ENCODE measurements at regions not wholly inside any gene's neighbourhood (a gene's known extent, or its start where the extent isn't known, plus 50 kb on each side); places are given as distances from the start of the nearest gene placed in this dataset.

- TF ChIP-seq EZH2 (IDR thresholded peaks at IDR 0.05; ENCODE audit: borderline replicate concordance, insufficient read depth, low read depth, low read length, poor library complexity, severe bottlenecking), result no peak
- TF ChIP-seq CTCF (IDR thresholded peaks at IDR 0.05), result no peak
- ATAC-seq (ENCODE audit: low read depth) (no peak), DNase-seq (no peak)
- Histone ChIP-seq H3K9me3 (ENCODE audit: control extremely low read depth in 1 of 3, control insufficient read depth in 2 of 3, insufficient read depth in 1 of 3, low read length in 2 of 3) (peaks cover 0 to 4% (median 0%) of the 10 kb centered on the region in 3 donors), H3K9ac (ENCODE audit: low read length) (no peak overlapping the region), H3K4me2 (replicated peaks; ENCODE audit: low read depth, low read length, poor library complexity, severe bottlenecking) (no peak overlapping the region), H3K4me1 (ENCODE audit: control insufficient read depth in 2 of 2, insufficient read depth in 2 of 2, low read length in 2 of 2) (no peaks in the 10 kb centered on the region), H3K36me3 (replicated peaks in 1 of 2; ENCODE audit: control extremely low read depth in 1 of 2, control insufficient read depth in 1 of 2, extremely low read depth in 1 of 2, insufficient read depth in 2 of 2, low read length in 1 of 2) (no peaks in the 10 kb centered on the region), H3K27me3 (replicated peaks in 1 of 4; ENCODE audit: control extremely low read depth in 1 of 4, control insufficient read depth in 3 of 4, insufficient read depth in 4 of 4, low read length in 3 of 4) (peaks cover 0 to 3% (median 0%) of the 10 kb centered on the region in 4 experiments), H4K20me1 (ENCODE audit: control insufficient read depth, insufficient read depth, low read length, poor library complexity, severe bottlenecking) (no peaks in the 10 kb centered on the region), H3K4me3 (ENCODE audit: control extremely low read depth in 1 of 5, extremely low read depth in 1 of 5, insufficient read depth in 1 of 5, low read depth in 2 of 5, low read length in 4 of 5) (no peak overlapping the region), H2AFZ (ENCODE audit: insufficient read depth, low read depth, low read length, poor library complexity, severe bottlenecking) (no peak overlapping the region), H3K27ac (ENCODE audit: low read length in 2 of 2) (no peak overlapping the region), H3K79me2 (ENCODE audit: control insufficient read depth, insufficient read depth, low read length) (no peaks in the 10 kb centered on the region)
- intact Hi-C loops (cut with micrococcal nuclease), result no loop called here
- Mint-ChIP-seq H3K27me3 (peaks cover 13% of the 10 kb centered on the region), H3K4me3 (no peak overlapping the region), H3K4me1 (peaks cover 4% of the 10 kb centered on the region), H3K27ac (no peak overlapping the region), H3K9me3 (ENCODE audit: insufficient read depth) (no peaks in the 10 kb centered on the region)
- ChIA-PET POLR2A (no interaction called here), CTCF (no interaction called here)
- WGBS (ENCODE audit: insufficient coverage), result 91% methylated on average over 11 of the region's 16 CpGs
Measured at GRCh38 chr13:24107955-24108614, 52.4 kb upstream of the SPATA13 start.

GRCh38 chr13:24108615-24108965, 51.9 kb upstream of the SPATA13 start:
- TF ChIP-seq EZH2 (IDR thresholded peaks at IDR 0.05; ENCODE audit: borderline replicate concordance, insufficient read depth, low read depth, low read length, poor library complexity, severe bottlenecking), result no peak
- TF ChIP-seq CTCF (IDR thresholded peaks at IDR 0.05), result no peak
- POLR2A ChIA-PET, result no interaction called here
- intact Hi-C loops (cut with micrococcal nuclease), result no loop called here

More at GRCh38 chr13:24108615-24108965, 51.9 kb upstream of the SPATA13 start:
- no peaks in the 10 kb centered on the region for H3K79me2 ChIP-seq (ENCODE audit: control insufficient read depth, insufficient read depth, low read length)
- no peak overlapping the region for H3K9ac ChIP-seq (ENCODE audit: low read length)
- no peak overlapping the region for H3K4me2 ChIP-seq (replicated peaks; ENCODE audit: low read depth, low read length, poor library complexity, severe bottlenecking)
- H3K4me1 ChIP-seq (ENCODE audit: control insufficient read depth in 2 of 2, insufficient read depth in 2 of 2, low read length in 2 of 2), result no peaks in the 10 kb centered on the region
- 96% methylated on average over 7 of the region's 7 CpGs for WGBS (ENCODE audit: insufficient coverage)
- DNase-seq (no peak), ATAC-seq (ENCODE audit: low read depth) (no peak)
- H3K4me1 Mint-ChIP-seq, result peaks cover 4% of the 10 kb centered on the region
- H3K27ac ChIP-seq (ENCODE audit: low read length in 2 of 2), result no peak overlapping the region
- H3K27me3 Mint-ChIP-seq, result peaks cover 11% of the 10 kb centered on the region
- no peaks in the 10 kb centered on the region for H3K9me3 Mint-ChIP-seq (ENCODE audit: insufficient read depth)
- CTCF ChIA-PET, result no interaction called here
- H3K27me3 ChIP-seq (replicated peaks in 1 of 4; ENCODE audit: control extremely low read depth in 1 of 4, control insufficient read depth in 3 of 4, insufficient read depth in 4 of 4, low read length in 3 of 4), result peaks cover 0 to 2% (median 0%) of the 10 kb centered on the region in 4 experiments
- no peak overlapping the region for H3K4me3 ChIP-seq (ENCODE audit: control extremely low read depth in 1 of 5, extremely low read depth in 1 of 5, insufficient read depth in 1 of 5, low read depth in 2 of 5, low read length in 4 of 5)
- H2AFZ ChIP-seq (ENCODE audit: insufficient read depth, low read depth, low read length, poor library complexity, severe bottlenecking), result no peak overlapping the region
- H3K4me3 Mint-ChIP-seq, result no peak overlapping the region
- H3K36me3 ChIP-seq (replicated peaks in 1 of 2; ENCODE audit: control extremely low read depth in 1 of 2, control insufficient read depth in 1 of 2, extremely low read depth in 1 of 2, insufficient read depth in 2 of 2, low read length in 1 of 2), result no peaks in the 10 kb centered on the region
- no peak overlapping the region for H3K27ac Mint-ChIP-seq
- H3K9me3 ChIP-seq (ENCODE audit: control extremely low read depth in 1 of 3, control insufficient read depth in 2 of 3, insufficient read depth in 1 of 3, low read length in 2 of 3), result peaks cover 0 to 4% (median 0%) of the 10 kb centered on the region in 3 donors
- no peaks in the 10 kb centered on the region for H4K20me1 ChIP-seq (ENCODE audit: control insufficient read depth, insufficient read depth, low read length, poor library complexity, severe bottlenecking)
